GM06990 (cell line): ENCODE measurements at regions not wholly inside any gene's neighbourhood (a gene's known extent, or its start where the extent isn't known, plus 50 kb on each side); places are given as distances from the start of the nearest gene placed in this dataset.

Experiments
- DNase-seq: peaks from one replicate; pipeline ENCODE4 v3.0.0-alpha.2; 2011; ENCODE audit not compliant: insufficient read length; ENCODE audit errors: extremely low read depth
- H3K27me3 ChIP-seq: replicated peaks from 2 replicates; pipeline ENCODE4 v1.6.0; 2011; ENCODE audit warnings: low read length; ENCODE audit not compliant: control insufficient read depth, insufficient read depth
- H3K36me3 ChIP-seq: 2 replicates; pipeline ENCODE4 v1.5.1; 2011; ENCODE audit warnings: low read length; ENCODE audit not compliant: control insufficient read depth, insufficient read depth
- H3K4me3 ChIP-seq: replicated peaks from 2 replicates; pipeline ENCODE4 v1.5.1; 2011; ENCODE audit warnings: low read depth, mild to moderate bottlenecking, control low read depth, low read length
- CTCF ChIP-seq: IDR thresholded peaks from 2 replicates; pipeline ENCODE4 v1.5.1; 2011; ENCODE audit warnings: low read length, control low read depth, mild to moderate bottlenecking, inconsistent platforms; ENCODE audit not compliant: insufficient read depth, poor library complexity, severe bottlenecking

GRCh38 chr7:142334806-142335205 lies 76.9 kb upstream of the PRSS58 start:
- DNase-seq, result no peak
- no peak for TF ChIP-seq CTCF

GRCh38 chr7:142334236-142334635 lies 76.4 kb upstream of the PRSS58 start:
- no peak for TF ChIP-seq CTCF
- Histone ChIP-seq H3K36me3 (no peaks in the 10 kb centered on the region), H3K27me3 (no peaks in the 10 kb centered on the region)

More at GRCh38 chr7:142334806-142335205, 76.9 kb upstream of the PRSS58 start:
- no peaks in the 10 kb centered on the region for H3K27me3 ChIP-seq
- no peaks in the 10 kb centered on the region for H3K36me3 ChIP-seq
- no peak overlapping the region for H3K4me3 ChIP-seq

GRCh38 chr7:142332421-142332820 lies 74.6 kb upstream of the PRSS58 start:
- H3K4me3 ChIP-seq, result no peak overlapping the region
- H3K27me3 ChIP-seq, result no peaks in the 10 kb centered on the region
- H3K36me3 ChIP-seq, result no peaks in the 10 kb centered on the region
- DNase-seq, result no peak
- no peak for TF ChIP-seq CTCF

More at GRCh38 chr7:142334236-142334635, 76.4 kb upstream of the PRSS58 start:
- no peak for DNase-seq
- no peak overlapping the region for H3K4me3 ChIP-seq

GRCh38 chr7:142331941-142332340 lies 74.1 kb upstream of the PRSS58 start:
- Histone ChIP-seq H3K27me3 (no peaks in the 10 kb centered on the region), H3K4me3 (no peak overlapping the region), H3K36me3 (no peaks in the 10 kb centered on the region)
- no peak for DNase-seq
- no peak for TF ChIP-seq CTCF

GRCh38 chr7:142329062-142329790 lies 71.4 kb upstream of the PRSS58 start:
- Histone ChIP-seq H3K27me3 (no peaks in the 10 kb centered on the region), H3K36me3 (no peaks in the 10 kb centered on the region), H3K4me3 (no peak overlapping the region)
- TF ChIP-seq CTCF, result no peak
- DNase-seq, result no peak
